ENCODE measurements at regions not wholly inside any gene's neighbourhood (a gene's known extent, or its start where the extent isn't known, plus 50 kb on each side); places are given as distances from the start of the nearest gene placed in this dataset.

DNA sequence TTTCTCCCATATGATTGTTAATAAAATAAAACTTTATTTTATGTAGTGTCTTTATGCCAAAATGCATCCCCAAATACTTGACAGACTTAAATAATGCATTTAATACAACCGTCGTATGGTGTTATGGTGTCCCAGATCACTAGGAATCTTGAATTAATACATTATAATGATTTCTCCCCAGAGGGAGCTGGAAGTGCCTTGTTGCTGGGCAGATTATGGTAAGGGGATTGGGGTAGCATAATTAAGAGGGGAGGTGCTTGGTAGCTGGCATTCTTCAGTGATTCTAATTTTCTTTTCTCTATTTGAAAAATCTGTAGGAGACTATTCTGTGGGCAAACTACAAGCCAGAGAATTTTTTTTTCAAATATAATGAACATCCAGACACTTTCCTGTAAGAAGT lies 1043.7 kb downstream of the ADGRL2 start:
- ATAC-seq (ENCODE audit: low read depth): no peak
- POLR2A ChIA-PET (ENCODE audit: unreplicated experiment): no interaction called here
- Histone ChIP-seq H2AFZ (replicated peaks; ENCODE audit: low read length, poor library complexity) (no peak overlapping the region), H3K4me2 (ENCODE audit: low read depth, low read length) (no peak overlapping the region), H3K9me3 (ENCODE audit: control insufficient read depth, insufficient read depth, low read length) (no peaks in the 10 kb centered on the region; the same call in 1 of the 2 replicates), H3K14ac (replicated peaks; ENCODE audit: low read depth, low read length) (no peak overlapping the region), H4K8ac (ENCODE audit: low read depth in 2 of 2, low read length in 2 of 2) (no peak overlapping the region), H3K4me1 (ENCODE audit: control insufficient read depth, insufficient read depth, low read length) (no peaks in the 10 kb centered on the region), H4K5ac (ENCODE audit: low read depth, low read length) (no peak overlapping the region), H2BK15ac (ENCODE audit: low read depth, low read length) (no peak overlapping the region), H3K9ac (ENCODE audit: low read depth, low read length) (no peak overlapping the region), H3K23ac (ENCODE audit: low read depth, low read length) (no peak overlapping the region), H3K27me3 (ENCODE audit: control insufficient read depth, insufficient read depth, low read length) (no peaks in the 10 kb centered on the region), H3K27ac (ENCODE audit: insufficient read depth, low read length) (no peak overlapping the region), H2AK9ac (replicated peaks; ENCODE audit: low read depth, low read length, poor library complexity) (no peak overlapping the region), H3K4ac (ENCODE audit: low read depth, low read length) (no peak overlapping the region), H3K9me1 (ENCODE audit: insufficient read depth, low read length) (no peaks in the 10 kb centered on the region), H3K79me1 (ENCODE audit: low read depth in 1 of 2, low read length in 2 of 2) (no peaks in the 10 kb centered on the region), H4K20me1 (ENCODE audit: insufficient read depth, low read length) (no peaks in the 10 kb centered on the region), H2BK120ac (ENCODE audit: low read depth, low read length) (no peak overlapping the region), H3K36me3 (ENCODE audit: control insufficient read depth, insufficient read depth, low read length) (no peaks in the 10 kb centered on the region), H4K91ac (ENCODE audit: insufficient read depth, low read depth, low read length) (no peak overlapping the region), H3K18ac (ENCODE audit: low read depth, low read length) (no peak overlapping the region), H3K56ac (ENCODE audit: extremely low read depth, insufficient read depth, low read length) (no peak overlapping the region), H2BK5ac (ENCODE audit: low read depth, low read length, poor library complexity, severe bottlenecking) (no peak overlapping the region), H3K4me3 (ENCODE audit: insufficient read depth, low read depth, low read length) (no peak overlapping the region), H2AK5ac (ENCODE audit: low read depth, low read length) (no peak overlapping the region), H2BK20ac (ENCODE audit: low read depth, low read length) (no peak overlapping the region)
- dilution Hi-C loops (cut with HindIII; ENCODE audit: low sequenced_read_pairs, unreplicated experiment): no loop called here
- DNase-seq: no peak
- TF ChIP-seq RAD21 (IDR thresholded peaks at IDR 0.05; ENCODE audit: low read length) (no peak), NFE2L2 (IDR thresholded peaks at IDR 0.05; ENCODE audit: low read depth, low read length) (no peak), MAFK (IDR thresholded peaks at IDR 0.05; ENCODE audit: low read depth, low read length) (no peak), BHLHE40 (IDR thresholded peaks at IDR 0.05; ENCODE audit: low read depth, low read length) (no peak), POLR2A (IDR thresholded peaks at IDR 0.05; ENCODE audit: low read depth, low read length) (no peak), CEBPB (IDR thresholded peaks at IDR 0.05; ENCODE audit: low read depth, low read length) (no peak), MXI1 (IDR thresholded peaks at IDR 0.05; ENCODE audit: borderline replicate concordance, low read depth, low read length) (no peak), SMC3 (IDR thresholded peaks at IDR 0.05; ENCODE audit: low read depth, low read length) (no peak), MAZ (IDR thresholded peaks at IDR 0.05; ENCODE audit: borderline replicate concordance, low read depth, low read length) (no peak), RCOR1 (IDR thresholded peaks at IDR 0.05; ENCODE audit: insufficient replicate concordance, low read length) (no peak), FOS (IDR thresholded peaks at IDR 0.05; ENCODE audit: low read depth, low read length) (no peak), RFX5 (IDR thresholded peaks at IDR 0.05; ENCODE audit: low read depth, low read length) (no peak), CHD1 (IDR thresholded peaks at IDR 0.05; ENCODE audit: low read depth, low read length) (no peak)
- TF ChIP-seq, protein P1, sequence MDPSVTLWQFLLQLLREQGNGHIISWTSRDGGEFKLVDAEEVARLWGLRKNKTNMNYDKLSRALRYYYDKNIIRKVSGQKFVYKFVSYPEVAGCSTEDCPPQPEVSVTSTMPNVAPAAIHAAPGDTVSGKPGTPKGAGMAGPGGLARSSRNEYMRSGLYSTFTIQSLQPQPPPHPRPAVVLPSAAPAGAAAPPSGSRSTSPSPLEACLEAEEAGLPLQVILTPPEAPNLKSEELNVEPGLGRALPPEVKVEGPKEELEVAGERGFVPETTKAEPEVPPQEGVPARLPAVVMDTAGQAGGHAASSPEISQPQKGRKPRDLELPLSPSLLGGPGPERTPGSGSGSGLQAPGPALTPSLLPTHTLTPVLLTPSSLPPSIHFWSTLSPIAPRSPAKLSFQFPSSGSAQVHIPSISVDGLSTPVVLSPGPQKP (IDR thresholded peaks at IDR 0.05; ENCODE audit: borderline replicate concordance, low read depth, low read length): no peak
- TF ChIP-seq, protein P2, sequence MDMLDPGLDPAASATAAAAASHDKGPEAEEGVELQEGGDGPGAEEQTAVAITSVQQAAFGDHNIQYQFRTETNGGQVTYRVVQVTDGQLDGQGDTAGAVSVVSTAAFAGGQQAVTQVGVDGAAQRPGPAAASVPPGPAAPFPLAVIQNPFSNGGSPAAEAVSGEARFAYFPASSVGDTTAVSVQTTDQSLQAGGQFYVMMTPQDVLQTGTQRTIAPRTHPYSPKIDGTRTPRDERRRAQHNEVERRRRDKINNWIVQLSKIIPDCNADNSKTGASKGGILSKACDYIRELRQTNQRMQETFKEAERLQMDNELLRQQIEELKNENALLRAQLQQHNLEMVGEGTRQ (IDR thresholded peaks at IDR 0.05; ENCODE audit: low read depth, low read length): no peak
- TF ChIP-seq, protein P3, sequence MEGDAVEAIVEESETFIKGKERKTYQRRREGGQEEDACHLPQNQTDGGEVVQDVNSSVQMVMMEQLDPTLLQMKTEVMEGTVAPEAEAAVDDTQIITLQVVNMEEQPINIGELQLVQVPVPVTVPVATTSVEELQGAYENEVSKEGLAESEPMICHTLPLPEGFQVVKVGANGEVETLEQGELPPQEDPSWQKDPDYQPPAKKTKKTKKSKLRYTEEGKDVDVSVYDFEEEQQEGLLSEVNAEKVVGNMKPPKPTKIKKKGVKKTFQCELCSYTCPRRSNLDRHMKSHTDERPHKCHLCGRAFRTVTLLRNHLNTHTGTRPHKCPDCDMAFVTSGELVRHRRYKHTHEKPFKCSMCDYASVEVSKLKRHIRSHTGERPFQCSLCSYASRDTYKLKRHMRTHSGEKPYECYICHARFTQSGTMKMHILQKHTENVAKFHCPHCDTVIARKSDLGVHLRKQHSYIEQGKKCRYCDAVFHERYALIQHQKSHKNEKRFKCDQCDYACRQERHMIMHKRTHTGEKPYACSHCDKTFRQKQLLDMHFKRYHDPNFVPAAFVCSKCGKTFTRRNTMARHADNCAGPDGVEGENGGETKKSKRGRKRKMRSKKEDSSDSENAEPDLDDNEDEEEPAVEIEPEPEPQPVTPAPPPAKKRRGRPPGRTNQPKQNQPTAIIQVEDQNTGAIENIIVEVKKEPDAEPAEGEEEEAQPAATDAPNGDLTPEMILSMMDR (conservative IDR thresholded peaks at IDR 0.05; ENCODE audit: low read depth, low read length): no peak
- CTCF ChIA-PET: no interaction called here
- no CpG with 5 or more reads among the region's 2 CpGs for WGBS, 2 experiments (ENCODE audit: extremely low coverage in 2 of 2, insufficient read length in 1 of 2)
- no TSS peak for BruUV-seq (replicated peaks)
- intact Hi-C loops (cut with micrococcal nuclease): no loop called here
- in situ Hi-C loops (cut with MboI; ENCODE audit: low sequenced_read_pairs): no loop called here
